ENCODE measurements at regions not wholly inside any gene's neighbourhood (a gene's known extent, or its start where the extent isn't known, plus 50 kb on each side); places are given as distances from the start of the nearest gene placed in this dataset.

DNA sequence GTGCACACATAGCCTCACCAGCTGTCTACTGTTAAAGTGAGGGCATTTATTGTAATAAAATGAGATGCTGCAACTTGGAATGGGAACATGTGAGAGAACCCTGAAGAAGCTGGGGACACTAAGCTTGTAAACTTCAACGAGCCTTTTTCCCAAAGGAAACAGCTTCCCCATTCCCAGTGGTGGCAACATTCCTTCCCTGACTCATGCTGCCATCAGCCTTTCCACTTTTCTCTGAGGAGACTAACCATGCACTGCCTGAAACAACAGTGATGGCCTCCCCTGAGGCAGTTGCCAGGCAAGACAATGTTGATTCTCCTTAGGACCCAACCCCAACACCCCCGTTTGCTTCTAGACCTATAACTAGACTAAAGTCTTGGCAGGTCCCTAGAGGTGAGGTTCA is 928.3 kb downstream of the GLUD2 start:
- Histone ChIP-seq H3K9me3 (no peaks in the 10 kb centered on the region), H3K27me3 (replicated peaks; ENCODE audit: insufficient read depth) (no peaks in the 10 kb centered on the region), H3K36me3 (no peaks in the 10 kb centered on the region), H3K27ac (no peak overlapping the region), H3K4me1 (replicated peaks) (no peaks in the 10 kb centered on the region), H3K4me3 (no peak overlapping the region)
- DNase-seq (ENCODE audit: low spot score), result no peak
- WGBS, result 69% methylated on average over 2 of the region's 2 CpGs
- intact Hi-C loops (cut with DNase I), result no loop called here
- TF ChIP-seq, protein P1, sequence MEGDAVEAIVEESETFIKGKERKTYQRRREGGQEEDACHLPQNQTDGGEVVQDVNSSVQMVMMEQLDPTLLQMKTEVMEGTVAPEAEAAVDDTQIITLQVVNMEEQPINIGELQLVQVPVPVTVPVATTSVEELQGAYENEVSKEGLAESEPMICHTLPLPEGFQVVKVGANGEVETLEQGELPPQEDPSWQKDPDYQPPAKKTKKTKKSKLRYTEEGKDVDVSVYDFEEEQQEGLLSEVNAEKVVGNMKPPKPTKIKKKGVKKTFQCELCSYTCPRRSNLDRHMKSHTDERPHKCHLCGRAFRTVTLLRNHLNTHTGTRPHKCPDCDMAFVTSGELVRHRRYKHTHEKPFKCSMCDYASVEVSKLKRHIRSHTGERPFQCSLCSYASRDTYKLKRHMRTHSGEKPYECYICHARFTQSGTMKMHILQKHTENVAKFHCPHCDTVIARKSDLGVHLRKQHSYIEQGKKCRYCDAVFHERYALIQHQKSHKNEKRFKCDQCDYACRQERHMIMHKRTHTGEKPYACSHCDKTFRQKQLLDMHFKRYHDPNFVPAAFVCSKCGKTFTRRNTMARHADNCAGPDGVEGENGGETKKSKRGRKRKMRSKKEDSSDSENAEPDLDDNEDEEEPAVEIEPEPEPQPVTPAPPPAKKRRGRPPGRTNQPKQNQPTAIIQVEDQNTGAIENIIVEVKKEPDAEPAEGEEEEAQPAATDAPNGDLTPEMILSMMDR (IDR thresholded peaks at IDR 0.05), result no peak
- TF ChIP-seq POLR2A (IDR thresholded peaks at IDR 0.05), result no peak
- no peak for TF ChIP-seq POLR2AphosphoS5 (IDR thresholded peaks at IDR 0.05)

GRCh38 chrX:121987163-121987562 is 939.8 kb downstream of the GLUD2 start:
- Histone ChIP-seq H3K9me3 (no peaks in the 10 kb centered on the region), H3K27ac (no peak overlapping the region), H3K4me3 (no peak overlapping the region), H3K27me3 (replicated peaks; ENCODE audit: insufficient read depth) (no peaks in the 10 kb centered on the region), H3K36me3 (no peaks in the 10 kb centered on the region), H3K4me1 (replicated peaks) (no peaks in the 10 kb centered on the region)
- WGBS, result 83% methylated on average over 1 of the region's 1 CpG
- no peak for DNase-seq (ENCODE audit: low spot score)
- intact Hi-C loops (cut with DNase I), result no loop called here
- TF ChIP-seq POLR2A (IDR thresholded peaks at IDR 0.05) (no peak), POLR2AphosphoS5 (IDR thresholded peaks at IDR 0.05) (no peak)
- TF ChIP-seq, protein P1 (IDR thresholded peaks at IDR 0.05), result no peak

GRCh38 chrX:121987835-121988234 is 940.4 kb downstream of the GLUD2 start:
- Histone ChIP-seq H3K4me3 (no peak overlapping the region), H3K27me3 (replicated peaks; ENCODE audit: insufficient read depth) (no peaks in the 10 kb centered on the region), H3K36me3 (no peaks in the 10 kb centered on the region), H3K4me1 (replicated peaks) (no peaks in the 10 kb centered on the region), H3K9me3 (no peaks in the 10 kb centered on the region), H3K27ac (no peak overlapping the region)
- TF ChIP-seq, protein P1 (IDR thresholded peaks at IDR 0.05), result no peak
- TF ChIP-seq POLR2A (IDR thresholded peaks at IDR 0.05) (no peak), POLR2AphosphoS5 (IDR thresholded peaks at IDR 0.05) (no peak)
- intact Hi-C loops (cut with DNase I), result no loop called here
- WGBS, result 81% methylated on average over 4 of the region's 4 CpGs
- no peak for DNase-seq (ENCODE audit: low spot score)

- no peak overlapping the region for H3K27ac ChIP-seq
- H3K4me3 ChIP-seq, result no peak overlapping the region
- 91% methylated on average over 4 of the region's 10 CpGs for WGBS
- TF ChIP-seq, protein P1 (IDR thresholded peaks at IDR 0.05), result no peak
- no peak for TF ChIP-seq POLR2A (IDR thresholded peaks at IDR 0.05)
- TF ChIP-seq POLR2AphosphoS5 (IDR thresholded peaks at IDR 0.05), result no peak
- intact Hi-C loops (cut with DNase I), result no loop called here
- H3K4me1 ChIP-seq (replicated peaks), result no peaks in the 10 kb centered on the region
- no peaks in the 10 kb centered on the region for H3K9me3 ChIP-seq
- no peaks in the 10 kb centered on the region for H3K27me3 ChIP-seq (replicated peaks; ENCODE audit: insufficient read depth)
- H3K36me3 ChIP-seq, result no peaks in the 10 kb centered on the region
- no peak for DNase-seq (ENCODE audit: low spot score)
These were observed 956.7 kb downstream of the GLUD2 start for GRCh38 chrX:122004127-122004526.

GRCh38 chrX:122026665-122027064 is 979.3 kb downstream of the GLUD2 start:
- H3K36me3 ChIP-seq, result no peaks in the 10 kb centered on the region
- 46% methylated on average over 1 of the region's 1 CpG for WGBS
- intact Hi-C loops (cut with DNase I), result no loop called here
- no peaks in the 10 kb centered on the region for H3K9me3 ChIP-seq
- no peak for DNase-seq (ENCODE audit: low spot score)
- TF ChIP-seq POLR2A (IDR thresholded peaks at IDR 0.05), result no peak
- TF ChIP-seq, protein P1 (IDR thresholded peaks at IDR 0.05), result no peak
- TF ChIP-seq POLR2AphosphoS5 (IDR thresholded peaks at IDR 0.05), result peak; percentile 27
- no peak overlapping the region for H3K27ac ChIP-seq
- H3K27me3 ChIP-seq (replicated peaks; ENCODE audit: insufficient read depth), result no peaks in the 10 kb centered on the region
- no peak overlapping the region for H3K4me3 ChIP-seq
- H3K4me1 ChIP-seq (replicated peaks), result no peaks in the 10 kb centered on the region

Data from prostate gland (tissue), 2 donors.